ENCODE measurements at regions not wholly inside any gene's neighbourhood (a gene's known extent, or its start where the extent isn't known, plus 50 kb on each side); places are given as distances from the start of the nearest gene placed in this dataset.
"Not testable (repeated sequence)": the region's sequence is repeated elsewhere in the genome, so short reads cannot be mapped to it uniquely, and the experiment has no call there.

GRCh38 chr9:97790542-97790941 lies 62.5 kb upstream of the FOXE1 start:
- DNase-seq (no peak), ATAC-seq (no peak)
- Histone ChIP-seq H3K4me3 (no peak overlapping the region), H3K27ac (no peak overlapping the region), H3K27me3 (no peaks in the 10 kb centered on the region), H3K36me3 (replicated peaks in 1 of 2; ENCODE audit: insufficient read depth in 1 of 2, low read depth in 2 of 2) (no peaks in the 10 kb centered on the region), H3K9me3 (no peaks in the 10 kb centered on the region), H3K4me1 (no peaks in the 10 kb centered on the region)
- 52 to 60% methylated on average over 5 of the region's 5 CpGs for WGBS, 2 donors
- no peak for TF ChIP-seq CTCF (IDR thresholded peaks at IDR 0.05)
- TF ChIP-seq POLR2A (IDR thresholded peaks at IDR 0.05), result no peak
- intact Hi-C loops (cut with DNase I), result no loop called here

- no peak for ATAC-seq
- 54 to 60% methylated on average over 4 of the region's 4 CpGs for WGBS, 2 donors
Observed at GRCh38 chr9:97791542-97791941, 61.5 kb upstream of the FOXE1 start.

GRCh38 chr9:97793067-97793466 lies 60.0 kb upstream of the FOXE1 start:
- Histone ChIP-seq H3K4me3 (no peak overlapping the region), H3K27ac (no peak overlapping the region), H3K9me3 (no peaks in the 10 kb centered on the region), H3K4me1 (no peaks in the 10 kb centered on the region), H3K27me3 (no peaks in the 10 kb centered on the region), H3K36me3 (replicated peaks in 1 of 2; ENCODE audit: insufficient read depth in 1 of 2, low read depth in 2 of 2) (no peaks in the 10 kb centered on the region)
- DNase-seq (no peak), ATAC-seq (no peak)
- intact Hi-C loops (cut with DNase I), result no loop called here
- 60 to 75% methylated on average over 1 of the region's 1 CpG for WGBS, 2 donors
- TF ChIP-seq POLR2A (IDR thresholded peaks at IDR 0.05), result no peak
- TF ChIP-seq CTCF (IDR thresholded peaks at IDR 0.05), result no peak

More at GRCh38 chr9:97791542-97791941, 61.5 kb upstream of the FOXE1 start:
- intact Hi-C loops (cut with DNase I), result no loop called here
- Histone ChIP-seq H3K27me3 (no peaks in the 10 kb centered on the region), H3K36me3 (replicated peaks in 1 of 2; ENCODE audit: insufficient read depth in 1 of 2, low read depth in 2 of 2) (no peaks in the 10 kb centered on the region), H3K4me1 (no peaks in the 10 kb centered on the region), H3K27ac (no peak overlapping the region), H3K4me3 (no peak overlapping the region), H3K9me3 (no peaks in the 10 kb centered on the region)
- DNase-seq, result no peak
- TF ChIP-seq POLR2A (IDR thresholded peaks at IDR 0.05) (no peak), CTCF (IDR thresholded peaks at IDR 0.05) (no peak)

GRCh38 chr9:97794666-97795065 lies 58.4 kb upstream of the FOXE1 start:
- 88 to 91% methylated on average over 1 of the region's 1 CpG for WGBS, 2 donors
- no peaks in the 10 kb centered on the region for H3K27me3 ChIP-seq
- intact Hi-C loops (cut with DNase I), result no loop called here
- no peaks in the 10 kb centered on the region for H3K36me3 ChIP-seq (replicated peaks in 1 of 2; ENCODE audit: insufficient read depth in 1 of 2, low read depth in 2 of 2)
- no peaks in the 10 kb centered on the region for H3K4me1 ChIP-seq
- ATAC-seq (no peak), DNase-seq (no peak)
- no peaks in the 10 kb centered on the region for H3K9me3 ChIP-seq
- no peak overlapping the region for H3K4me3 ChIP-seq
- no peak for TF ChIP-seq POLR2A (IDR thresholded peaks at IDR 0.05)
- no peak for TF ChIP-seq CTCF (IDR thresholded peaks at IDR 0.05)
- no peak overlapping the region for H3K27ac ChIP-seq

- H3K27me3 ChIP-seq; H3K27ac ChIP-seq; ATAC-seq; DNase-seq; H3K4me3 ChIP-seq; H3K9me3 ChIP-seq; H3K36me3 ChIP-seq (replicated peaks in 1 of 2; ENCODE audit: insufficient read depth in 1 of 2, low read depth in 2 of 2); intact Hi-C loops (cut with DNase I); H3K4me1 ChIP-seq: not testable (repeated sequence)
- WGBS, 2 donors, result 95% methylated on average over 10 to 24 of the region's 30 CpGs
Observed at GRCh38 chr9:97796176-97796575, 56.9 kb upstream of the FOXE1 start.
